ENCODE measurements at regions not wholly inside any gene's neighbourhood (a gene's known extent, or its start where the extent isn't known, plus 50 kb on each side); places are given as distances from the start of the nearest gene placed in this dataset.
"Not testable (repeated sequence)": the region's sequence is repeated elsewhere in the genome, so short reads cannot be mapped to it uniquely, and the experiment has no call there.

DNA sequence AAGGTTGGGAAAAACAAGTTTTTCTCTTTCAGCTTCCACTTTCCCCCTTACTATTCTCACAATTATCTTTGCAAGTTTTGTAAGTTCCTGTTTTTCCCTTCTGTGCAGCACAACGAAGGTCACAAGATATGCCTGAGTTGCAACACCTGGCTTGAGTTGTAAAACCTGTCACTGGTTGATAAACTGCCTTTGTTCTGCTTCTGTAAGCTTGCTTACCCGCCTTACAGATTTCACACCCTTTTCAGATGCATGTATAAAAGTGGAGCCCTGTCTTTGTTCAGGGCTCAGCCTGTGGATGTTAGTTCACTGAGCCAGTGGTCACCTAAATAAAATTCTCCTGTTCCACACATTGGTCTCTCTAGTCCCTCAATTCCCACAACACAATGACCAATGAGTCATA is 318.9 kb downstream of the UBE2NL start:
- not testable (repeated sequence) for DNase-seq

DNA sequence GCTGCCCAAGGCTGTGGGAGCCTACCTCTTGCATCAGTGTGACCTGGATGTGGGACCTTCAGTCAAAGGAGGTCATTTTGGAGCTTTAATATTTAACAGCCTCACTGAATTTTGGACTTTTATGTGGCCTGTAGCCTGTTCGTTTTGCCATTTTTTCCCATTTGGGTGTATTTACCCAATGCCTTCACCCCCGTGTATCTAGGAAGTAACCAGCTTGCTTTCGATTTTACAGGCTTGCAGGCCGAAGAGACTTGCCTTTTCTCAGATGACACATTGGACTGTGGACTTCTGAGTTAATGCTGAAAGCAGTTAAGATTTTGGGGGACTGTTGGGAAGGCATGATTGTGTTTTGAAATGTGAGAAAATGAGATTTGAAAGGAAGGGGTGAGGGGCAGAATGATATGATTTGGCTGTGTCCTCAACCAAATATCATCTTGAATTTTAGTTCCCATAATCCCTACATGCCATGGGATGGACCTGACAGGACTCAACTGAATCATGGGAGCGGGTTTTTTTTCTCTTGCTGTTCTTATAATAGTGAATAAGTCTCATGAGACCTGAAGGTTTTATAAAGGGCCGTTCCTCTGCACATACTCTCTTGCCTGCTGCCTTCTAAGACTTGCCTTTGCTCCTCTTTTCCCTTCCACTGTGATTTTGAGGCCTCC is 324.6 kb downstream of the UBE2NL start:
- DNase-seq = not testable (repeated sequence)

DNA sequence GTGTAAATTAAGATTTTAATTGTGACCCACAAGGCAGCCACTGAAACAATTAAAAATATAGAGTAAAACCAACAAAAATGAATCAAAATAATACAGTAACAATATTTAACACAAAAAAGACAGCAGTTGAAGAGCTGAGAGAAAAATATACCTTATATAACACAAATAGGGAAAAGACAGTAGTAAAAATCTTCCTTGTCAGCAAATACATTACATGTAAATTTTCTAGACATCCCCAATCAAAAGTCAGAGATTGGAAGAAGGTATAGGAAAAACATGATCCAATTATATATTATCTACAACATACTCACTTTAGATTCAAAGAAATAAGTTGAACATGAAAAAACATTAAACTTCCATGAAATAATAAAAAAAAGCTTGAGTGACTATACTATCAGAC is 330.8 kb downstream of the UBE2NL start:
- no peak for DNase-seq

DNA sequence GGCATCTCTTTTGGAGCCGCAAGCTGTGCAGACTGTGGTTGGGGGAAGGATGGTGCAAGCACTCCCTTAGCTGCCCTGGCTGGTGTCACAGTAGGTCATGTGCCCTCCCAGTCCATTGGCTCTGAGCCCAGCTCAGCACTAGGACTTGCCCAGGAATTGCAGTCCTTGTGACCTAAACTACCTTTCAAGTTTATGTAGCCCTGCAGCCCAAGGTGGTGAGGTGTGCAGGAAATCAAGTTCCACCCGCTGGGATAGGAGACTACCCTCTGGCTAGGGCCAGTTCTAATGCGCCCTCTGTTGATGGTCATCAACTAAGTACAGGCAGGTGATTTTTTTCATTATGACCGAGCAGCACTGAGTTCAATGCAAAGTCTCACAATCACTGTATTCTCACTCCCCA is 335.2 kb downstream of the UBE2NL start:
- no peak for DNase-seq

DNA sequence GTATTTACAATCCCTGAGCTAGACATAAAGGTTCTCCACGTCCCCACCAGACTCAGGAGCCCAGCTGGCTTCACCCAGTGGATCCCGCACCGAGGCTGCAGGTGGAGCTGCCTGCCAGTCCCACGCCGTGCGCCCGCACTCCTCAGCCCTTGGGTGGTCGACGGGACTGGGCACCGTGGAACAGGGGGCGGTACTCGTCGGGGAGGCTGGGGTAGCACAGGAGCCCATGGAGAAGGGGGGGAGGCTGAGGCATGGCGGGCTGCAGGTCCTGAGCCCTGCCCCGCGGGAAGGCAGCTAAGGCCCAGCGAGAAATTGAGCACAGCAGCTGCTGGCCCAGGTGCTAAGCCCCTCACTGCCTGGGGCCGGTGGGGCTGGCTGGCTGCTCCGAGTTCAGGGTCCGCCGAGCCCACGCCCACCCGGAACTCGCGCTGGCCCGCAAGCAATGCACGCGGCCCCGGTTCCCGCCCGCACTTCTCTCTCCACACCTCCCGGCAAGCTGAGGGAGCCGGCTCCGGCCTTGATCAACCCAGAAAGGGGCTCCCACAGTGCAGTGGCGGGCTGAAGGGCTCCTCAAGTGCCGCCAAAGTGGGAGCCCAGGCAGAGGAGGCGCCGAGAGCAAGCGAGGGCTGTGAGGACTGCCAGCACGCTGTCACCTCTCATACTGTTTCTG is 347.4 kb downstream of the UBE2NL start:
- not testable (repeated sequence) for DNase-seq

DNA sequence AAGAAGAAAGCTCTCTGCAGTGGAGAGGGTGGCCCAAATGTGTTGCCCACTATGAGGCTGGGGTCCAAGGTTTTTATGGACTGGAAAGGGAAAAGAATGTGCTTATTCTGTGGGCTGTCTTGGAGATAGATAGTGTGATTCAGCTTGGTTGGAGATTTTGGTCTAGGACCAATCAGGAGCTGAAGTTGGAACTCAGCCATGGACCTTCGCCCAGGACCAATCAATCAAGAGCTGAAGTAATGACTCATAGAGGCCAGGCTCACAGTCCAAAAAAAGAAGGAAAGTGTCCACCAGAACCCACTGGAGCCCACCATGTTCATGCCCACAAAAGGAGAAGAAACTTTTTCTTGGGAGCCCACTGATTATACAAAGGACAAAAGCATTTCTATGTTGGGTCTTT is 369.5 kb downstream of the UBE2NL start:
- DNase-seq = no peak

DNA sequence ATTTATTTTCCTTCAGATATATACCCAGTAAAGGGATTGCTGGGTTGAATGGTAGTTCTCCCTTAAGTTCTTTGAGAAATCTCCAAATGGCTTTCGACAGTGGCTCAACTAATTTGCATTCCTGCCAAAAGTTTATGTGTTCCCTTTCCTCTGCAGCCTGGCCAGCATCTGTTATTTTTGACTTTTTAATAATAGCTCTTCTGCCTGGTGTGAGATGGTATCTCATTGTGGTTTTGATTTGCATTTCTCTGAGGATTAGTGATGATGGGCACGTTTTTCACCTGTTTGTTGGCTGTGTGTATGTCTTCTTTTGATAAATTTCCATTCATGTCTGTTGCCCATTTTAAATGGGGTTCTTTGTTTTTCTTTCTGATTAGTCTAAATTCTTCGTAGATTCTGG is 375.2 kb downstream of the UBE2NL start:
- DNase-seq = no peak

DNA sequence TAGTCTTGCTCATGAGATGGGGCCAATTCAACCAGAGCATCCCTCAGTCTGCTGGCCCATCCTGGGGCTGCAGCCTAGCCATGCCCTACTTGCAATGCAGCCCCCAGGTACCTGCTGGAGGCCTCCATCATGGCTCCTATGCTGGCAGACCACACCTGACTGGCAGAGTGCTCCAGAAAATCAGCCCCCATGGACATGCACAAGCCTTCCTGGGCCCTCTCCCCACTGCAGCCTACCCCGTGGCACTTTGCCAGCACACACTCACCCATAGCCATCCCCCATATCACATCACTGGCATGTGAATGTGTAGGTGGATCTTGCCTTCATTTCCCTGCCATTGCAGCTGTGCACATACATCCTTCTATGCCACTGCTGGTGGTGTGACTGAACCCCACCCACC is 381.8 kb downstream of the UBE2NL start:
- no peak for DNase-seq

DNA sequence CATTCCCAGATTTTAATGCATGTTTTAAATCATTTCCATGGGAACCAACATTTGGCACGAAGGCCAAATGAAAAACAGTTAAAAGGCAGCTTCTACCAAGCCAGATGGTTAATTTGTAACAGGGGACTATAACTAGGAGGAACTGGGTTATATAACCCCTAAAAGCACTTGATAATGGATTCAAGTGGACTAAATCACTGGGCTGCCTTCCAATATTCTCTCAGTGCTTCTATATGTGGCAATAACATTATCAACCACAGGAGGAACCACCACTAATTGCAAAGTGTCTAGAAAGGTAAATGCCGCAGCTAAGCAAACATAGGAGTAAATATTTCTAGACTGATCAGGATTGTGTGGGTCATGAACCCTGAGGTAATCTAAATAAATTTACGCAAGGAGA is 391.5 kb downstream of the UBE2NL start:
- DNase-seq = peak; percentile 25

DNA sequence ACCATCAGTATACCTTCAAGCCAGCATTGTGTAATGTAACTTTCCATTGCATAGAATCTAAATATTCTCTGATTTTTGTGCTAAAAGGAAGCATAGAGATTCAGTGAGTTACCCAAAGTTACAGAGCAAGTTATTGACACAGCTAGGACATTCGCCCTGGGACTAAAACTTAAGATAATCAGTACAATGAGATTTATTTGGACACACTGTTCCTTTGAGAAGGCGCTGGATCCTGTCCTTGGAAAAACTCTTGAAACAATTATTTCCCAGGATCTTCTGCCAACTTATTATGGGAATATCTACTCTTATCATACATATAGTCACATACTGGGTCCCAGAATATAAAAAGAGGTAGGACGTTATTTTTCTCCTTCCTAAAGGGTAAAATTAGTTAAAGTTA is 392.0 kb downstream of the UBE2NL start:
- DNase-seq = no peak

DNA sequence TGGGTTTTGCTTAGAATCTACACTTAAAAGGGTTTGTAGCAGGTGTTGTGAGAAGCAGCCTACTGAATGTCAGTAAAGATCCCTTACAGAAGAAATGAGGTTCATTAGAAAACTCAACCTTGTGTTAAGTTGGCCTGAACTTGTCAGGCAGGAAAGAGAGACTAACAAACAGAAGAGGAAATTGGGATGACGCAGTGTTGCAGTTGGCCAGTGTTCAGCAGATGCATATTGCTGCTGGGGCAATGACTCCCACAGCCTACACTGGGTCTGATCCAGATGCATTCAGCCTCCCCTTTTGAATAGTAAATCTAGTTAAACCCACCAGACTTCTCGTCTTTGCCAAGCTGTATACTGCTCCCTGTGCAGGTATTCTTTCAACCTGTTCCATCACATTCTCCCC is 409.4 kb downstream of the UBE2NL start:
- no peak for DNase-seq

DNA sequence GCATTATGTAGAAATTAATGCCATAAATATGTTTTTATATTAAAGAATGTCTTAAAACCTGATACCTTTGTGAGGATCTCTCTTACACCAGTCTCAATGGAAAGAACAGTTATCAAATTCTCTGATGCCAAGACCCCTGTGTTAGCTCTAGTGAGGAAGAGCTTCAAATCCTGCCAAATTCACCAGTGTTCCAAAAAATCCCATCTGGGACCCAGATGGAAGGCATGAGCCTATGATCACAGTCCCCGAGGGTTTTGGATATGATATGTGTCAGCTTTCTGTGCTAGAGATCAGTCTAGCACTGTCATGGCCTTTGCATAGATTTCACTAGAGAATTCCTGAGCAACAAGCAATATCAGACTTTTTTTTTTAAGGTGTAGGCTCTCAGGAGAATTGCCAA is 412.1 kb downstream of the UBE2NL start:
- DNase-seq = no peak

DNA sequence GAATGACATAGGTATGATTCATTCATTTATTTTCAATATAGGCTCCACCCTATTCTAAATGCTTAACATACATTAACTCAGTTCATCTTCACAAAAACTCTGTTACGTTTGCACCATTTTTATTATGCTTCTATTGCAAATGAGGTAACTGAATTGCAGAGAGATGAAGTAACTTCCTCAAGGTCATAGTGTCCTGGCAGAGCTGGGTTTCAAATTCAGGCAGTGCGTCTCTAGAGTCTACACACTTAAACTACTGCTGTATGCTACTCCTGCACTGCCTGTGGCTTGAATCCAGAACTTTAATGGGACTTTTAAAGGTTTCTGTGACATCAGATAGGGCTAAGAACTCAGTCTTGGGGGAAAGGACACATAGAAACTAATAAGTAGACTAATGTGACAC is 413.4 kb downstream of the UBE2NL start:
- DNase-seq = no peak

DNA sequence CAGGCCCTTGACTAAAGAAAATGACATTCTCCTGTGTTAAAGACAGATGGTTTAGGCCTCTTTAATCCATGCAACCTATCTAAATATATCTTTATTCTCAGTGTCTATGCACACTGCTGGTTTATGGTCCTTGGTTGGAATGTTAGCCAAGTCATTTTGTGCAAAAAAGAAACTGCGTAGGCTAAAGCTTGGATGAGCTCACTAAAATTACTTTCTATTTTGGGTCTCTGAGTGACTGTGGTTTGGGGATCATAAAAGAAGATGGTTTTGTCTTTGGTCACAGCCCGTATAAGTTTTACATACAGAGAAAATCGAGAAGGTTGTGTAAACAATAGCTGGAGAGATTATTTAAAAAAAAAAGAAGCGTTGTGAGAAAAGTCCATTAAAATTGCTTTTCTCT is 443.6 kb downstream of the UBE2NL start:
- DNase-seq = no peak

DNA sequence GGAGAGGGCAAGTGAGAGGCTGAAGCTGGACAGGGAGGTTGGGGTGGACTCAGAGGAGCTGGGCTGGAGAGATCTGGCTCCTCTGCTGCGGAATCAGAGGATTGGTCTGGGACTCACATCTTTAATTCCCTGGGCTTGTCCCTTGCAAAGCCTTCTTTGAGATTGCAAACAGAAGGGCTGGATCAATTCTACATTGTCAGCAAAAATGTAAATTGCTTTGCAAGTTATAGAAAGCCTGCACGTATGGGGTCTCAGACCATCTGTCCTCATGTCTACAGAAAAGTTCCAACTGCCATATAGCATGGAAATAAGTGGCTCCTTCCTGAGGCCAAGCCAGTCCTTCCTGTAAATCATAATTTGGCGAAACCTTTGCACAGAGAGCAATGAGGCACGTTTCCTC is 449.6 kb downstream of the UBE2NL start:
- DNase-seq = no peak

DNA sequence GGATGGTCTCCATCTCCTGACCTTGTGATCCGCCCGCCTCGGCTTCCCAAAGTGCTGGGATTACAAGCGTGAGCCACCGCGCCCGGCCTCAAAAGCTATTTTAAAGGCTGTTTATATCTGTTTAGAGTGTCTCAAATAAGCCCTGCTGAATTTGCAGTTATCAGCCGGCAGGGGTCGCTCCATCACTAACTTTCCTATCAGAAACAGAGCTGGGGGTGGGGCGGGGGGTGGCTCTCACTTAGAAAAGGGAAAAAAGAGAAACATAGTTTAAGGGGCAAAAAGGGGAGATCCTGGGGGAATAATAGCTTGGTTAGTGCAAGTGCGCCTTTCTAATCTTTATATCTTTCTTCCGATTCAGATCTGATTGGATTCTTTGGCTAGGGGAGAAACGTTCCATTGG is 450.7 kb downstream of the UBE2NL start:
- no peak for DNase-seq

DNA sequence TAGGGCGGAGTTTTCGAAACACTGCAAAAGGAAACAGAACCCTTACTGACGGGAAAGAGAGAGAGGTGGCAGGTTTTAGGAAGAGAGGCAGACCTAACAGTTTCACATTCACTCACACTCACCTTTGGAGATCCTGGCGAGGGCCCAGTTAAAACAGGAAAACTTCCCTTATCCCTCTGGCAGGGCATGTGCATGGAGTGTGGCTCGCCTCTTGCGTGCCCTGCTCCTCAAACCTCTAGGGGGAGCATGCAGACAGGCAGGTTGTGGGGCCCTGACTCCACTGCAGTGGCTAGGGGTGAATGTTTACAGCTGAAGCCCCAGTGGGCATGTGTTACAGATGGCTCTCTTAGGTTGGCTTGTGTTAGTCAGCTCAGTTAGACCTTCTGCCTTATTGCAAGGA is 451.5 kb downstream of the UBE2NL start:
- DNase-seq = no peak

DNA sequence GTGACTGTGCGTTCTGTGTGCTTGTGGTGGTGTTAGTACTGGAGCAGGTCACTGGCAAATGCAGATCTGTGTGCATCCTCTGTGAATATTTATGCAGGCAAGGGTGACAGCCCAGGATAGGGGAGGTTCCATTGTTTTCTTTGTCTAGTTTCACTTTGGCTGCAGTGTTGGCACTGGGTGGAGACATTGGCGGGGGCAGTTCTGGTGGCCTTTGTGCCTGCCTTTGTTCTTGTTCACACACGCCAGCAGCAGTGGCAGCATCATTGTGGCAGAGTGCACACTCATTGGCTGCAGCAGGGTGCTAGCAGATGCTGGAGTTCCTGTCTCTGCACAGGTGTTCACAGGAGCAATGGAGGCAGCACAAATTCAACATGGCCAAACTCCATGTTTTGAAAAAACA is 495.3 kb downstream of the UBE2NL start:
- DNase-seq = no peak

DNA sequence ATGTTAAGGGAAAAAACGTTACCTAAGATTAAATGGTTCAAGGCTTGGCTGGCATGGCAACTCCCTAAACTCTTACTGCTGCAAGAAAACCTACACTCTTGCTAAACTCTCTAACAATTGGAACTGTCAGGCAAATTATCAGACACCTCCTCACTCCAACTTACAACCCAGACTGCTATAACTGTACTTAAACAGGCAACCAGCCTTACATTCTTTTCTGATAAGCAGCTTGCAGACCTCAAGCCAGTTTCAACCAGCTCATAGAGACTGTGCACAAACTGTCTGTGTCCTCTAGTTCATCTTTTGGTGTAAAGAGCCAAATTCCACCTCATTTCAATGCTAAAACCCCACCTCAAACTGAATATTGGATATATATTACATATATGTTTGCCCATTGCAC is 504.9 kb downstream of the UBE2NL start:
- no peak for DNase-seq
